Astrocyte of the cerebellum (primary cell): ENCODE measurements at regions not wholly inside any gene's neighbourhood (a gene's known extent, or its start where the extent isn't known, plus 50 kb on each side); places are given as distances from the start of the nearest gene placed in this dataset.

Experiments
- DNase-seq: peaks from one replicate; pipeline ENCODE4 v3.0.0-alpha.2; 2011; ENCODE audit warnings: low read depth
- H3K4me3 ChIP-seq: 2 replicates; pipeline ENCODE4 v1.5.1; 2011; ENCODE audit warnings: mild to moderate bottlenecking, low read depth, low read length, moderate library complexity
- in situ Hi-C: cut with HindIII; loops from 2 replicates; pipeline ENCODE4 v1.10.0; 2017; ENCODE audit warnings: low sequenced_read_pairs
- TF ChIP-seq, protein P1 (sequence below): IDR thresholded peaks from 2 replicates; pipeline ENCODE4 v1.5.1; 2012; ENCODE audit warnings: low read length, low read depth, moderate library complexity, mild to moderate bottlenecking; ENCODE audit errors: missing control alignments

DNA sequence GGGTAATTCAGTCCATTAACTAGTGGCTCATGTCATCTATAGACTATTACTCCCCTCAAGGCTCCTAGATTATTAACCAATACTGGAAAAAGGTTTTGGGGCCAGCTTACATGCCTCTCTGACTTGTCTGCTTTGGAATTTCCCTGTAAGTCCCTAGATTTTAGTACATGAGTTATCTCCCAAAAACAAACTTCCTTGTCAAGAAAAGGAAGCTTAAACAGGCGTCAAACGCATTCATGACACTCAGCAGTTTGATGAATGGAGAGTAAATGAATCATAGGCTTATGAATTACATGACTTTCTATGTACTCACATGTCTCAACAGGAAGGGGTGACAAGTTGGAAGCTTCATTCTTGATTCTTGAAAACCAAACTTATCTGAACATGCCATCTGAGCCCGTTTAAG lies 70.8 kb downstream of the BLID start:
- H3K4me3 ChIP-seq, result no peak overlapping the region
- TF ChIP-seq, protein P1, sequence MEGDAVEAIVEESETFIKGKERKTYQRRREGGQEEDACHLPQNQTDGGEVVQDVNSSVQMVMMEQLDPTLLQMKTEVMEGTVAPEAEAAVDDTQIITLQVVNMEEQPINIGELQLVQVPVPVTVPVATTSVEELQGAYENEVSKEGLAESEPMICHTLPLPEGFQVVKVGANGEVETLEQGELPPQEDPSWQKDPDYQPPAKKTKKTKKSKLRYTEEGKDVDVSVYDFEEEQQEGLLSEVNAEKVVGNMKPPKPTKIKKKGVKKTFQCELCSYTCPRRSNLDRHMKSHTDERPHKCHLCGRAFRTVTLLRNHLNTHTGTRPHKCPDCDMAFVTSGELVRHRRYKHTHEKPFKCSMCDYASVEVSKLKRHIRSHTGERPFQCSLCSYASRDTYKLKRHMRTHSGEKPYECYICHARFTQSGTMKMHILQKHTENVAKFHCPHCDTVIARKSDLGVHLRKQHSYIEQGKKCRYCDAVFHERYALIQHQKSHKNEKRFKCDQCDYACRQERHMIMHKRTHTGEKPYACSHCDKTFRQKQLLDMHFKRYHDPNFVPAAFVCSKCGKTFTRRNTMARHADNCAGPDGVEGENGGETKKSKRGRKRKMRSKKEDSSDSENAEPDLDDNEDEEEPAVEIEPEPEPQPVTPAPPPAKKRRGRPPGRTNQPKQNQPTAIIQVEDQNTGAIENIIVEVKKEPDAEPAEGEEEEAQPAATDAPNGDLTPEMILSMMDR, result no peak
- no peak for DNase-seq
- in situ Hi-C loops, result no loop called here

DNA sequence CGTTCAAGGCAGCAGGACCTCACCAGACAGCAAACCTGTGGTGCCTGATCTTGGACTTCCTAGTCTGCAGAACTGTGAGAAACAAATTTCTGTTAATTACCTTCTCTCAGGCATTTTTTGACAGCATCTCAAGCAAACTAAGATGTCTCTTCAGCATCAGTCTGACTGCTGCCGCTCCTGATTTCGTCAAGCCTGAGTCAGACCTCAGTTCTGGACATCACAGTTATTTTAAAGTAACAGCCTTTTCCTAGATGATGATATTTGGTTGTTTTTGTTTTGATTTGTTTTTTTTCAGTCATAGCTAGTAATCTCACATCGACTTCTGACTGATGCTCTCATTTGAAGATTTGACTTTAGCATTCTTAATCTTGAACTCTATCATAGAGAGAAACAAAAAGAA lies 71.9 kb downstream of the BLID start:
- in situ Hi-C loops, result no loop called here
- H3K4me3 ChIP-seq, result no peak overlapping the region
- no peak for DNase-seq
- TF ChIP-seq, protein P1, result no peak

DNA sequence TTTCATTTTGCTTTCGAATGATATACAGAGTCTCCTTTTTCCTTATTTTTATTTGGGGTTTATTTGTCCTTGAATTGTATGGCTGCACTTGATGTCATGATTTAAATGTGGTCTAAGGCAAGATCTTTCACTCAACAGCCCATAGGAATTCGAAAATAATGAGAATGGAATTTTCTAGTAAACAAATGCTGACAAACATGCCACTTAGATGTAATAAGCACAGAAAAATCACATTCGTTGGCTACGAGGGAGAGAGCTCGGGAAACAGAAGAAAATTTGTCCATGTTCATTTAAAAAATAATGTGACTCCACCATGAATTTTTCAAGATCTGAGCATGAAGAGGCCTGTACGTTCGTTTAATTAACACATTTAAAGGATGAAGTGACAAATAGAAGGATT lies 73.0 kb downstream of the BLID start:
- DNase-seq, result no peak
- no peak overlapping the region for H3K4me3 ChIP-seq
- TF ChIP-seq, protein P1, result no peak
- in situ Hi-C loops, result no loop called here

DNA sequence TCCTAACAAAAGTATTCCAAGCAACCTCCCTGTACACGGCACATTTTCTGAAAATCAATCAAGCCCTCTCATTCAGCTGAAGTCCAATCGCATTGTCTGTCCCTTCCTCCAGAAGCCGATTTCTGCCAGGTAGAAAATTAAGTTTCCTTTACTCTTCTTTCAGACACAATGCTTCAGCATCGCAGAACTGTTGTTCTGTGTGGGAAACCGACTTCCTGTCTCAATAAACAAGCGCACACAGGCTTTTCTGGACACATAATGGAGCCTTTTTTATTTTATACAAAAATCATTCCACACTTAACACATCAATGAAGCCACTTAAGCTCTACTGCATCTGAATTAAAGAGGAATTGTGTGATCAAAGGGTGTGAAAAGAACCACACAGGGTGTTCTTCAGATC lies 75.6 kb downstream of the BLID start:
- no peak for DNase-seq
- H3K4me3 ChIP-seq, result no peak overlapping the region
- TF ChIP-seq, protein P1, result no peak
- in situ Hi-C loops, result no loop called here

DNA sequence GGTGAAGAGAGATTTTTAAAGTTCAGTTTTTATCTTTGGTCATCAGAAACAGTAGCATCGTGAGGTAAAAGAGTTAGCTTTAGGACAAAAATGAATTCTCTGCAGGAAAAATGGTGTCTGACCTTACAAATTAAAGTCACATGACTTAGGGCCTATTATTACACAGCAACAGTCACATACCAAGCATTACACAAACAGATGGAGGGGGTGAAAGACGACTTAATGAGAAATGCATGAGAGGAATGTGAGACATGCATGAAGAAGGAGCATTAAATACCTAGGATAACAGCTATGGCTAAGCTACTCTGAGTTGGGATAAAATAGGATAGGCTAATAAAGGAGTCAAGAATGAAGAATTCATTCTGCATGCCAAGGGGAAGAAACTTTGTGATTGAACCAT lies 77.5 kb downstream of the BLID start:
- TF ChIP-seq, protein P1, result no peak
- peak; percentile 53 for DNase-seq
- H3K4me3 ChIP-seq, result no peak overlapping the region
- in situ Hi-C loops, result no loop called here

DNA sequence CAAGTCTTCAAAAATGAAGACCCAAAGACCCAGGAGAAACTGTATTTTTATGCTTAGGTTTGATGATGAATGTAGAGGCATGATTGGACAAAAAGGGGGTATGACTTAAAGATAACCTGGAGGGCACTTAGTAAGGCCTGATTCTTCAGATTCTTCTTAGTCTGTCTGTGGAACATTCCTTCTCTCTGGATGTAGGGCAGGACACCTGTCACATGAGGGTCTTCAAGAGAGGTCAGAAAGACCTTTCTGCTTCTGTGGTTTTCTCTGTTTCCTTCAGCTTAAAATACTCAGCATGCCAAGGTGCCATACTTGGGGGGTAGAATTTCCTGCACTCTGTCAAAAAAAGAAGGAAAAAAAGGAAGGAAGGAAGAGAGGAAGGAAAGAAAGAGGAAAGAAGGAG lies 78.1 kb downstream of the BLID start:
- no peak for DNase-seq
- H3K4me3 ChIP-seq, result no peak overlapping the region
- in situ Hi-C loops, result no loop called here
- TF ChIP-seq, protein P1, result no peak

DNA sequence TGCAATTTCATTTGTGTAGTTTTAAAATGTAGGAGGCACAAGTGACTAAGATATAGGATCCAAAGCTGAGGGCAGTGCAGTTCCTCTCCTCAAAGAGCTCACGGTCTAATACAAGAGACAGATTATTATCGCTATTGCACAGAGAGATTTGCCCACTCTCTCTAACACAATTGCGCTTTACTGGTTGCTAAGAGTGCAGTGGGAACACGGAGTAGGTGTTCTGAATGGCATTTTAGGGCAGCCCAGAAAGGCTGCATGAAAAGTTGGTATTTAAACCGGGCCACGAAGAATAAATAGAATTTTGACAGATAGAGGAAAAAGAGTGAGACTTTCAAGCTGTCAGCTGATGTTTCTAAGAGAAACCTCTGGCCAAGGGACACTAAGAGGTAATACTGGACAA lies 79.5 kb downstream of the BLID start:
- DNase-seq, result no peak
- in situ Hi-C loops, result no loop called here
- TF ChIP-seq, protein P1, result no peak
- H3K4me3 ChIP-seq, result no peak overlapping the region
